Endothelial cell of umbilical vein (primary cell): ENCODE measurements at regions not wholly inside any gene's neighbourhood (a gene's known extent, or its start where the extent isn't known, plus 50 kb on each side); places are given as distances from the start of the nearest gene placed in this dataset.

Experiments
- CTCF ChIP-seq, 2 donors: IDR thresholded peaks; 1 replicate in 1 of 2; 2 replicates in 1 of 2; pipeline ENCODE4 v1.5.1; 2011; ENCODE audit warnings: low read length in 2 of 2, mild to moderate bottlenecking in 2 of 2, moderate library complexity in 2 of 2, control low read depth in 1 of 2, inconsistent platforms in 1 of 2, low read depth in 1 of 2; ENCODE audit not compliant: insufficient read depth in 1 of 2; ENCODE audit errors: extremely low read depth in 1 of 2
- POLR2A ChIP-seq: IDR thresholded peaks from 2 replicates; pipeline ENCODE4 v1.6.1; 2012; ENCODE audit warnings: low read depth, mild to moderate bottlenecking, control low read depth, low read length

GRCh38 chr6:747921-748320 is 55.0 kb upstream of the EXOC2 start:
- TF ChIP-seq POLR2A (no peak), CTCF (IDR thresholded peaks at IDR 0.05; ENCODE audit: extremely low read depth in 1 of 2, insufficient read depth in 1 of 2, low read depth in 1 of 2, low read length in 2 of 2) (no peak)
